Kidney epithelial cell (primary cell): ENCODE measurements at regions not wholly inside any gene's neighbourhood (a gene's known extent, or its start where the extent isn't known, plus 50 kb on each side); places are given as distances from the start of the nearest gene placed in this dataset.

Source experiments
- DNase-seq: peaks from one replicate; pipeline ENCODE4 v3.0.0-alpha.2; 2010; ENCODE audit warnings: low read depth
- H3K27me3 ChIP-seq: 2 replicates; pipeline ENCODE4 v1.6.0; 2011; ENCODE audit warnings: low read length; ENCODE audit not compliant: control insufficient read depth, insufficient read depth
- H3K36me3 ChIP-seq: 2 replicates; pipeline ENCODE4 v1.5.1; 2011; ENCODE audit warnings: low read length; ENCODE audit not compliant: control insufficient read depth, insufficient read depth
- H3K4me3 ChIP-seq: 2 replicates; pipeline ENCODE4 v1.5.1; 2011; ENCODE audit warnings: low read depth, mild to moderate bottlenecking, control low read depth, low read length
- TF ChIP-seq, protein P1 (sequence below): IDR thresholded peaks from 2 replicates; pipeline ENCODE4 v1.5.1; 2011; ENCODE audit warnings: mild to moderate bottlenecking, moderate library complexity, low read length, control low read depth, inconsistent platforms; ENCODE audit not compliant: insufficient read depth, poor library complexity, severe bottlenecking

DNA sequence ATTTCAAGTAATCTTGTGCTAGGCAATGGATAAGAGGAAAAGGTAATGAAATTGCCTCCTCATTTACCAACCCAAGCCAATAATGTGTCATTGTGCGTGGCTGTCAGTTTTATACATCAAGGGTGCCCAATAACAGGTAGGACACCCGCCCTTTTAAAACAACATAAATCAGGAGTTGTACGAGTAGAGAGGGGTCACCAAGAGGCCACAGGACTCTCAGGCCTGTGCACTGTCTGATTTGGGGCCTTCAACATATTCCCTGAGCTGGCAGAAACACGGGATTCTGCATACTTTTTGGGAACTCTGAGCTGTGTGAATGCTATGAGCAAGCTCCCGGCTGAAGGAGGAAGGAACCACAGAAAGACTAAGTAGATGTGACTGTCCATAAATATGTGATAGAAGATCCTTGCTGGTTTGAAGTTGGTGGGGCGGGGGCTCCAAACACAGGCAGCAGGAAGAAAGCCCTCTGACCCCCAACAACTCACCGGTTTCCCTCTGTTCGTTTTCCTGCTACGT is 82.7 kb upstream of the MAML3 start:
- Histone ChIP-seq H3K27me3 (no peaks in the 10 kb centered on the region), H3K36me3 (no peaks in the 10 kb centered on the region), H3K4me3 (no peak overlapping the region)
- no peak for DNase-seq
- TF ChIP-seq, protein P1, sequence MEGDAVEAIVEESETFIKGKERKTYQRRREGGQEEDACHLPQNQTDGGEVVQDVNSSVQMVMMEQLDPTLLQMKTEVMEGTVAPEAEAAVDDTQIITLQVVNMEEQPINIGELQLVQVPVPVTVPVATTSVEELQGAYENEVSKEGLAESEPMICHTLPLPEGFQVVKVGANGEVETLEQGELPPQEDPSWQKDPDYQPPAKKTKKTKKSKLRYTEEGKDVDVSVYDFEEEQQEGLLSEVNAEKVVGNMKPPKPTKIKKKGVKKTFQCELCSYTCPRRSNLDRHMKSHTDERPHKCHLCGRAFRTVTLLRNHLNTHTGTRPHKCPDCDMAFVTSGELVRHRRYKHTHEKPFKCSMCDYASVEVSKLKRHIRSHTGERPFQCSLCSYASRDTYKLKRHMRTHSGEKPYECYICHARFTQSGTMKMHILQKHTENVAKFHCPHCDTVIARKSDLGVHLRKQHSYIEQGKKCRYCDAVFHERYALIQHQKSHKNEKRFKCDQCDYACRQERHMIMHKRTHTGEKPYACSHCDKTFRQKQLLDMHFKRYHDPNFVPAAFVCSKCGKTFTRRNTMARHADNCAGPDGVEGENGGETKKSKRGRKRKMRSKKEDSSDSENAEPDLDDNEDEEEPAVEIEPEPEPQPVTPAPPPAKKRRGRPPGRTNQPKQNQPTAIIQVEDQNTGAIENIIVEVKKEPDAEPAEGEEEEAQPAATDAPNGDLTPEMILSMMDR: no peak

DNA sequence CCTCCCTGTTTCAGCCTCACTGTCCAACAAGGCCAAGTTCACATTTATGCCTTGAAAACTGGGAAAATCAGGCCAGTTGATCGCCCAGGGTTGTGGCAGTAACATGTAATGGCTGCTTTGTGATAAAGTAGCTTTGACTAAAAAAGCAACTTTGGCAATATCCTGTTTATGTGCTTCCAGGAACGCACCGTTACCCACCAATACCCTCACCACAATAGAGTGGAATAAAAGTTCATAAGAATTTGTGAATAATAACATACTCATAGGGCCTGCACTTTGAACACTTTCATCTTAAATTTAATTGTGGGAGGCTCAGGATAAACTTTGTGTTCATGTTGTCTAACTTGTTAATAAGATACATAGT is 80.7 kb upstream of the MAML3 start:
- Histone ChIP-seq H3K4me3 (no peak overlapping the region), H3K27me3 (no peaks in the 10 kb centered on the region), H3K36me3 (no peaks in the 10 kb centered on the region)
- TF ChIP-seq, protein P1: no peak
- no peak for DNase-seq

DNA sequence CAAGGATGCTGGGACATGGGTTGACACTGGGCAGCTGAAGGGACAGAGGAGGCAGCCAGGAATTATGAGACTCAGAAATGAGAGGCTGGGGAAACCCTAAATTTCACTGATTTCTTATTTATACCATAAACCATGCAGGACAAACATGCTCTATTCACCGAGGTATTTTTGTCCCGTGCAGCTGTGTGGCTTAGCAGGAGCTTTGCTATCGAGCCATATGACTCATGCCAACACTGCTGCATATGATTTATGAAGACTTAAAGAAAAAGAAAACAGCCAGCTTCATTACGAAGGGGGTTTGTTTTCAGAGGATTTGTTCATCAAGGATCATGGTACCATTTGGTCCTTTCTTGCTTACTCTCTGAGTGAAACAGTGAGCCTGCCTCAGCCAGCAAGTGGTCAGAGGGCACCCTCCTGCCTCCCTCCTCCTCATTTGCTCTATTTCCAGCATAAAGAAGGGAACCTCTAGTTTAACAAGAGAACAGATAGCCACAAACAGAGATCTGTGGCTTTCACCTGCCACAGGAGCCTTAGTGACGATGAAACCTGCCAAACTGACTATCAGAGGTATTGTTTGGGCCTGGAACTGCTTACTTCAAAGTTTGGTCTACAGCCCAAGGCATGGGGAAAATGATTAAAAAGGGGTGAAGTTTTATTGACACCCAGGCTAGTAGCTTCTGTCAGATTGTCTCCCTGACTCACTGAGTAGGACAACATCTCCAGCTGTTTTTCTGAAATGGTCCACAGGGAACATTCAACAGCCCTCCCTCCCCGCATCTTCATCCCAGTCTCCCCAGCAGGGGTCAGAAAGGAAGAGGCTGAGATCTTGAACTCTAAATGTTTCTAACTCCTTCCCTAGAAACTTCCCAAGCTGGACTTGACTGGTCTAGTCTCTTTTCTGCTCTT is 80.1 kb upstream of the MAML3 start:
- Histone ChIP-seq H3K27me3 (no peaks in the 10 kb centered on the region), H3K36me3 (no peaks in the 10 kb centered on the region), H3K4me3 (no peak overlapping the region)
- TF ChIP-seq, protein P1: no peak
- no peak for DNase-seq

DNA sequence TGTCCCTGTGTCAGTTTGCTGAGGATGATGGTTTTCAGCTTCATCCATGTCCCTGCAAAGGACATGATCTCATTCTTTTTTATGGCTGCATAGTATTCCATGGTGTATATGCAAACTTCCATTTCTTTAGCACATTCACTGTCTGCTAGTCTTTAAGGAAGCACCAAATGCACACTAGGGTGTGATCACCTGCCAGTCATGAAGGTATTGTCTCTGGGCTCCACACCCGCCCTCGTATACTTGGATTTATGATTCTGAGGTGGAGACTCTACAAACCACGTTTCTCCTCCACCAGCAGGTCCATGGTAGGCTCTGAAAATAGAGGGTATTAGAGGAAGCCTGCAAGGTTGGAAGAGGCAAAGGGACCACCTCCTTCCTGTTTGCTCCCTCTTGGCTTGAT is 75.9 kb upstream of the MAML3 start:
- DNase-seq: no peak
- Histone ChIP-seq H3K27me3 (no peaks in the 10 kb centered on the region), H3K36me3 (no peaks in the 10 kb centered on the region), H3K4me3 (no peak overlapping the region)
- TF ChIP-seq, protein P1: no peak

DNA sequence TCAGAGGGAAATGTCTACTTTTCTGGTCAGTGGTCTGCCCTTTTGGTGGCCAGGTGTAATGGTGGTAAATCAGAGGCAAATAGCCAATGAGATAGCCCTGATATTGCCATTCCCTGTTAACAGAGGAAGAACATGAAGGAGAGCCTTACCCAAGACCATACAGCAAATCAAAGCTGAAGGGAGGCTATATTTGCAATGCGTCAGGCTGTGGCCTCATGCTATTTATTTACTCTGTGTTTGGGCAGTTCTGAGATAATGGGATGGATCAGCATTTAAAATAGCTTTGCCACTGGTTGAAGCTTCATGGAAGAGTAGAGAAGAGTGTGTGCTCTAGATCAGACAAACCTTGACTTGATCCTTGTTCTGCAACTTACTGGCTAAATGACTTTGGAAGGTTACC is 73.3 kb upstream of the MAML3 start:
- no peak for DNase-seq
- no peaks in the 10 kb centered on the region for H3K36me3 ChIP-seq
- H3K4me3 ChIP-seq: no peak overlapping the region
- H3K27me3 ChIP-seq: no peaks in the 10 kb centered on the region
- TF ChIP-seq, protein P1: no peak
